NCI-H1105 (cell line): ENCODE measurements at regions not wholly inside any gene's neighbourhood (a gene's known extent, or its start where the extent isn't known, plus 50 kb on each side); places are given as distances from the start of the nearest gene placed in this dataset.

Experiments
- DNase-seq: peaks from one replicate; lab custom pipeline; 2025; lab: John Stamatoyannopoulos, UW

- no peak for DNase-seq
Observed at GRCh38 chr5:115402822-115403577, 106.5 kb upstream of the CCDC112 start.

GRCh38 chr5:115402092-115402491 is 105.6 kb upstream of the CCDC112 start:
- no peak for DNase-seq

GRCh38 chr5:115398719-115399118 is 102.3 kb upstream of the CCDC112 start:
- DNase-seq: no peak

GRCh38 chr5:115396688-115397087 is 100.2 kb upstream of the CCDC112 start:
- no peak for DNase-seq

- DNase-seq: no peak
Observed at GRCh38 chr5:115396081-115396480, 99.6 kb upstream of the CCDC112 start.

- DNase-seq: no peak
Observed at GRCh38 chr5:115394531-115394930, 98.1 kb upstream of the CCDC112 start.

GRCh38 chr5:115393239-115393638 is 96.8 kb upstream of the CCDC112 start:
- no peak for DNase-seq

- DNase-seq: no peak
Observed at GRCh38 chr5:115392611-115393010, 96.2 kb upstream of the CCDC112 start.

GRCh38 chr5:115391780-115392179 is 95.3 kb upstream of the CCDC112 start:
- DNase-seq: no peak

- no peak for DNase-seq
Observed at GRCh38 chr5:115389799-115390382, 93.4 kb upstream of the CCDC112 start.

- no peak for DNase-seq
Observed at GRCh38 chr5:115389034-115389798, 92.8 kb upstream of the CCDC112 start.

GRCh38 chr5:115388240-115388639 is 91.8 kb upstream of the CCDC112 start:
- no peak for DNase-seq

GRCh38 chr5:115387816-115388215 is 91.4 kb upstream of the CCDC112 start:
- no peak for DNase-seq

GRCh38 chr5:115386657-115387056 is 90.2 kb upstream of the CCDC112 start:
- DNase-seq: no peak

GRCh38 chr5:115384587-115385375 is 88.3 kb upstream of the CCDC112 start:
- no peak for DNase-seq

- DNase-seq: no peak
Observed at GRCh38 chr5:115382989-115383388, 86.5 kb upstream of the CCDC112 start.

- no peak for DNase-seq
Observed at GRCh38 chr5:115381911-115382662, 85.6 kb upstream of the CCDC112 start.

- peak; percentile 28 for DNase-seq
Observed at GRCh38 chr5:115379622-115380344, 83.3 kb upstream of the CCDC112 start.

GRCh38 chr5:115378754-115379153 is 82.3 kb upstream of the CCDC112 start:
- DNase-seq: no peak

GRCh38 chr5:115377468-115378217 is 81.2 kb upstream of the CCDC112 start:
- DNase-seq: no peak
